ENCODE measurements at regions not wholly inside any gene's neighbourhood (a gene's known extent, or its start where the extent isn't known, plus 50 kb on each side); places are given as distances from the start of the nearest gene placed in this dataset.

DNA sequence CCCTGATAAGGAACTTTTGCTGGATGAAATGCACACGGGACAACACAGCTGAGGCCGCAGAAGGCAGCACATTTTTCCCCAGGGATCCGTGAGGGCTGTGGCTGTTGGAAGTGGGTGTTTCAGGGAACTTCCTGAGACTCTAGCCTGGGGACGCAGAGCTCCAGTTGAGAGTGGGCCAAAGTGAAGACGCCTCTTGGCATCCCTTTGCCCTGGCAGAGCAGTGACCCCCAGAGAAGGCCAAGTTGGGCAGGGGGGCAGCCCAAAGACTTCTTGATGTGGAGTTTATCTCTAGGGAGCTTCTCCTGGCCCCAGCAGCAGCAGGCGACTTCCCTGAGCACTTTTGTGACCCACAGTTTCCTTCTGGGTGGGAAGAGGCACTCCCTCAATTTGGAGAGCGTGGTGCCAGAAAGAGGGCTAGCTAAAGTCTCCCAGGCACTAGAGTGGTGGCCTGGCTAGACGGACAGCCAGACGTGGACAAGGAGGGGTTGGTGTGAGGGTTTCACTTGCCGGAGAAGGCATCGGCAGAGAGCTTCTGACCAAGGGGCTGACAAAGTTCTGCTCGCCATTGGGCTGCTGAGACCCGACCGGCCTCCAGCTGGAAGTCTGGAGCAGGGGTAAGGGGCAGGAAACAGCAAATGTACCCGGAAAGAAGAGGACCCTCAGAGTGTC, 108.8 kb downstream of the ACKR3 start:
- 93% methylated on average over 15 of the region's 15 CpGs for WGBS (ENCODE audit: low lambda C conversion rate, missing lambda C conversion rate)
- Histone ChIP-seq H3K4me3 (no peak overlapping the region), H3K9me2 (replicated peaks; ENCODE audit: insufficient read depth) (no peaks in the 10 kb centered on the region), H4K20me1 (ENCODE audit: insufficient read depth, poor library complexity, severe bottlenecking) (no peaks in the 10 kb centered on the region), H3K79me2 (no peaks in the 10 kb centered on the region), H3K27me3 (no peaks in the 10 kb centered on the region), H2AFZ (no peak overlapping the region), H3K9me3 (ENCODE audit: low read depth) (no peaks in the 10 kb centered on the region), H3K4me1 (ENCODE audit: insufficient read depth) (peaks cover 19% of the 10 kb centered on the region), H3K4me2 (no peak overlapping the region), H3K27ac (no peak overlapping the region), H3K36me3 (replicated peaks; ENCODE audit: insufficient read depth, low read depth) (no peaks in the 10 kb centered on the region)
- DNase-seq (ENCODE audit: low spot score): no peak
- TF ChIP-seq, protein P1, sequence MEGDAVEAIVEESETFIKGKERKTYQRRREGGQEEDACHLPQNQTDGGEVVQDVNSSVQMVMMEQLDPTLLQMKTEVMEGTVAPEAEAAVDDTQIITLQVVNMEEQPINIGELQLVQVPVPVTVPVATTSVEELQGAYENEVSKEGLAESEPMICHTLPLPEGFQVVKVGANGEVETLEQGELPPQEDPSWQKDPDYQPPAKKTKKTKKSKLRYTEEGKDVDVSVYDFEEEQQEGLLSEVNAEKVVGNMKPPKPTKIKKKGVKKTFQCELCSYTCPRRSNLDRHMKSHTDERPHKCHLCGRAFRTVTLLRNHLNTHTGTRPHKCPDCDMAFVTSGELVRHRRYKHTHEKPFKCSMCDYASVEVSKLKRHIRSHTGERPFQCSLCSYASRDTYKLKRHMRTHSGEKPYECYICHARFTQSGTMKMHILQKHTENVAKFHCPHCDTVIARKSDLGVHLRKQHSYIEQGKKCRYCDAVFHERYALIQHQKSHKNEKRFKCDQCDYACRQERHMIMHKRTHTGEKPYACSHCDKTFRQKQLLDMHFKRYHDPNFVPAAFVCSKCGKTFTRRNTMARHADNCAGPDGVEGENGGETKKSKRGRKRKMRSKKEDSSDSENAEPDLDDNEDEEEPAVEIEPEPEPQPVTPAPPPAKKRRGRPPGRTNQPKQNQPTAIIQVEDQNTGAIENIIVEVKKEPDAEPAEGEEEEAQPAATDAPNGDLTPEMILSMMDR (IDR thresholded peaks at IDR 0.05; ENCODE audit: poor library complexity): no peak
- no peak for TF ChIP-seq EZH2 (IDR thresholded peaks at IDR 0.05; ENCODE audit: borderline replicate concordance)

DNA sequence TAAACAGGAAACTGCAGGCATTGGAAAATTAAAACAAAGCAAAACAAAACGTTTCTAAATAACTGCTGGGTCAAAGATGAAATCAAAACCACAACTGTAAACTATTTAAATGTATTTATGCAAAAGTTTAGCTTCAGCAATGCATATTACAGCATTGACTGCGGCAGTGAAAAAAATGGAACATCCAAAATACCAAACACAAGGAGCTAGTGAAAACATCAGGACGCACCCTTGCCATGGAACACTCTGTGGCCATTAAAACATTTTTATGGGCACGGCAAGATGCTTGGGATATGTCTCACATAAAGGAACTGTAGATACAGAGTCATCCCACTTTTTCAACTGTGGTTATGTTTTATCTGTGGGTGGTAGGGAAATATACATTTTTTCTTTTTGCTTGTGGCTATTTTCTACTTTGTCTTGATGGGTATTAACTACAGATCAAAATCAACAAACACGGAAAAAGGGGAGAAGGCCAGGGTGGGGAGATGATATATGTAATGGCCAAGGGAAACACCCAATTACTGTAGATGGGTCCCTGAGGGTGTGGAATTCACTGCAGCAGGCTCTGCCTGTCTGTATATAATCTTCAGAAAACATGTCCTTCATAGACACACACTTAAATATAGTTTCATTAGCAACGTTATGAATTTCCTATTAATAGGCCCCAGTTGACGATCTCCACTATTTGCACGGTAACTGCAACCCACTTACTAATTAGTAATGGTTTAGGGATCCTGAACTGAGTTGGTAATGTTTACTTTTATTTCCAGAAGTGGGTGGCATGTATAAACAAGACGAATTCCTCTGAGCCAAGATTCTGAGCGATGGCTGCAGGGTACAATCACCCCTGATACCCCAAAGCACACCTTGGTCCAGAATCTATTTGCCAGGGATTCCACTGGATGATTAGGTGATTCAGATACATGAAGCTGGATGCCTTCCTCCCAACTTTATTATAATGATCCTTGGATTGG, 110.5 kb downstream of the ACKR3 start:
- H2AFZ ChIP-seq: no peak overlapping the region
- whole genome bisulfite sequencing (ENCODE audit: low lambda C conversion rate, missing lambda C conversion rate): 55% methylated on average over 10 of the region's 10 CpGs
- no peaks in the 10 kb centered on the region for H3K9me3 ChIP-seq (ENCODE audit: low read depth)
- no peaks in the 10 kb centered on the region for H3K36me3 ChIP-seq (replicated peaks; ENCODE audit: insufficient read depth, low read depth)
- H3K27me3 ChIP-seq: no peaks in the 10 kb centered on the region
- peak overlapping the region; percentile 48 for H3K27ac ChIP-seq
- peaks cover 16% of the 10 kb centered on the region for H3K4me1 ChIP-seq (ENCODE audit: insufficient read depth)
- peak; percentile 52 for DNase-seq (ENCODE audit: low spot score)
- no peak for TF ChIP-seq EZH2 (IDR thresholded peaks at IDR 0.05; ENCODE audit: borderline replicate concordance)
- TF ChIP-seq EZH2phosphoT487 (IDR thresholded peaks at IDR 0.05; ENCODE audit: low read depth, severe bottlenecking, unreplicated experiment): no peak
- TF ChIP-seq, protein P1 (IDR thresholded peaks at IDR 0.05; ENCODE audit: poor library complexity): no peak
- peak overlapping the region; percentile 29 for H3K4me2 ChIP-seq
- H3K79me2 ChIP-seq: no peaks in the 10 kb centered on the region
- H4K20me1 ChIP-seq (ENCODE audit: insufficient read depth, poor library complexity, severe bottlenecking): no peaks in the 10 kb centered on the region
- H3K9me2 ChIP-seq (replicated peaks; ENCODE audit: insufficient read depth): no peaks in the 10 kb centered on the region
- H3K4me3 ChIP-seq: no peak overlapping the region

DNA sequence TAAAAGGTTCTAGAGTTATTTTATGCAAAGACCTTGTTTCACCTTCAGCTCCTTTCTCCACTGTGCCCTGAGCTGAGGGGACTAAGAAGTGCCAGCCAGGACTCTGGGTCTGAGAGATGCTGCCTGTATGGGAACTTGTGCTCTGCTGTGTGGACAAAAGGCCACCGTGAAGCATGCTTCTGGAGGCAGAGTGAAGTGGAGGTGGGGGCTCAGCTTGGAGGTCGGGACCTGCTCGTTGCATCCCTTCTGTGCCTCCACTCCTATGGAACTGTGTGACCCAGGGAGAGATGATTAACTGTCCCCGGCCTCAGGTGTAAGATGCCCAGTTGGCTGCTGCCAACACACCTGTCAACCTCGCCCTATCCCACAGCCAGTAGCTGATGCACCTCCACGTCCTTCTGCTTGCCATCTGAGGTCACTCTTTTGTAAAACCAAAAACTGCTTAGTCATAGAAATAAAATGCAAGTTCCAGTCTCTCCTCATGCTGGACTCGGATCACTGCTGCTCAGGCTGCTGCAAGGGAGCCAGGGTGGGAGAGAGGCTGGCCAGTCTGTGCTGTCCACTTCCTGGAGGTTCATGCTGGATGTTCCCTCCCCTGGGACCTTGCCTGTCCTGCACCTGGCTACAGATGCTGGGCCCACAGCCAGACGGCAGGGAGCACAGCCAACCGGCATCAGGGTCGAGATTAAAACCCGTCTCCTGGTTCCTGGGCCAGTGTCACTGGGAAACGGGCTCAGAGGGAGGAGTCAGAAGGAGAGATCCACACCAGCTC, 113.2 kb downstream of the ACKR3 start:
- no peak overlapping the region for H3K4me3 ChIP-seq
- no peak overlapping the region for H3K27ac ChIP-seq
- no peaks in the 10 kb centered on the region for H3K27me3 ChIP-seq
- no peaks in the 10 kb centered on the region for H3K36me3 ChIP-seq (replicated peaks; ENCODE audit: insufficient read depth, low read depth)
- 90% methylated on average over 12 of the region's 12 CpGs for WGBS (ENCODE audit: low lambda C conversion rate, missing lambda C conversion rate)
- no peaks in the 10 kb centered on the region for H3K9me2 ChIP-seq (replicated peaks; ENCODE audit: insufficient read depth)
- H3K4me1 ChIP-seq (ENCODE audit: insufficient read depth): peaks cover 11% of the 10 kb centered on the region
- TF ChIP-seq EZH2phosphoT487 (IDR thresholded peaks at IDR 0.05; ENCODE audit: low read depth, severe bottlenecking, unreplicated experiment) (no peak), EZH2 (IDR thresholded peaks at IDR 0.05; ENCODE audit: borderline replicate concordance) (no peak)
- TF ChIP-seq, protein P1 (IDR thresholded peaks at IDR 0.05; ENCODE audit: poor library complexity): no peak
- H3K79me2 ChIP-seq: no peaks in the 10 kb centered on the region
- H4K20me1 ChIP-seq (ENCODE audit: insufficient read depth, poor library complexity, severe bottlenecking): no peaks in the 10 kb centered on the region
- H2AFZ ChIP-seq: no peak overlapping the region
- DNase-seq (ENCODE audit: low spot score): no peak
- H3K9me3 ChIP-seq (ENCODE audit: low read depth): no peaks in the 10 kb centered on the region
- no peak overlapping the region for H3K4me2 ChIP-seq
